NB4 (cell line): ENCODE measurements at regions not wholly inside any gene's neighbourhood (a gene's known extent, or its start where the extent isn't known, plus 50 kb on each side); places are given as distances from the start of the nearest gene placed in this dataset.

Experiments
- DNase-seq: peaks from one replicate; pipeline ENCODE4 v3.0.0; 2010; ENCODE audit warnings: low read depth
- H3K4me3 ChIP-seq: one replicate; pipeline ENCODE4 v1.5.1; 2011; ENCODE audit warnings: mild to moderate bottlenecking, low read depth, low read length, moderate library complexity
- CTCF ChIP-seq: IDR thresholded peaks from one replicate; pipeline ENCODE4 v1.5.1; 2012; ENCODE audit warnings: low read depth, low read length
- MYC ChIP-seq: IDR thresholded peaks from 2 replicates; pipeline ENCODE4 v1.6.1; 2011; ENCODE audit warnings: low read depth, low read length
- POLR2A ChIP-seq: IDR thresholded peaks from 2 replicates; pipeline ENCODE4 v1.6.1; 2011; ENCODE audit warnings: mild to moderate bottlenecking; ENCODE audit not compliant: insufficient read length; ENCODE audit errors: extremely low read depth
- TF ChIP-seq, protein P1 (sequence below): IDR thresholded peaks from 2 replicates; pipeline ENCODE4 v1.6.1; 2011; ENCODE audit warnings: low read depth, low read length

DNA sequence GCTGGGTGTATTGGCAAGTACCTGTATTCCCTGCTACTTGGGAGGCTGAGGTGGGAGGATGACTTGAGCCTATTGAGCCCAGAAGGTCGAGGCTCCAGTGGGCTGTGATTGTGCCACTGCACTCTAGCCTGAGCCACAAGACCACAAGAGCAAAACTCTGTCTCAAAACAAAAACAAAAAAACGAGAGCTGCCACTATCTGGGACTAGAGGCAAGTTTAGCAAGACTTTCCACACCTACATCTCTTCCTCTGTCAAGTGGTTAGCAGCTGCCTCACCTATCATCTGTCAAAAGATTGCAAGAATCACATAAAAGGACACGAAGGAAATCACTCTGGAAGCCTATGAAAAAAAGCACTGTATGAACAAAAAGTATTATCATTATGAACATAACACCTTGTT is 55.2 kb upstream of the RIOK3 start:
- DNase-seq = no peak

DNA sequence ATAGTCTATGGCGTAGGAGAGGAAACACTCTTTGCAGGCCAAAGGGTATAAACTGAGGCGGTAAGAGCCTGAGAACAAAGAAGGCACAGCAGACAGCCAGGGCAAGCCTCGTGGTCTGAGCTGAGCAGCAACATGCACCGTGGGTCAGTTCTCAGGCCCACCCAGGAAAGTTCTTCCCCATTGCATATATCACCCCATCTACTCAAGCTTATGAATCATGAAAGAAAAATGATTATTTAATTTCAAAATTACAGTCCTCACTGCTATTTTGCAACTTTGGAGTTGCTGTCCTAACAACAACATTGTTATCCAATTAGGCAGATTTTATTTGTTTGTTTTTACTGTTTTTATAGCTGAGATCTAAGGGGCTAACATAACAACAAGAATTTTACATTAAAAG is 54.7 kb upstream of the RIOK3 start:
- H3K4me3 ChIP-seq = no peak overlapping the region
- TF ChIP-seq MYC (no peak), CTCF (no peak), POLR2A (no peak)
- TF ChIP-seq, protein P1, sequence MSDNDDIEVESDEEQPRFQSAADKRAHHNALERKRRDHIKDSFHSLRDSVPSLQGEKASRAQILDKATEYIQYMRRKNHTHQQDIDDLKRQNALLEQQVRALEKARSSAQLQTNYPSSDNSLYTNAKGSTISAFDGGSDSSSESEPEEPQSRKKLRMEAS = no peak
- no peak for DNase-seq

More for the DNA sequence above, 55.2 kb upstream of the RIOK3 start:
- no peak overlapping the region for H3K4me3 ChIP-seq
- TF ChIP-seq MYC (no peak), CTCF (no peak), POLR2A (no peak)
- TF ChIP-seq, protein P1 = no peak

DNA sequence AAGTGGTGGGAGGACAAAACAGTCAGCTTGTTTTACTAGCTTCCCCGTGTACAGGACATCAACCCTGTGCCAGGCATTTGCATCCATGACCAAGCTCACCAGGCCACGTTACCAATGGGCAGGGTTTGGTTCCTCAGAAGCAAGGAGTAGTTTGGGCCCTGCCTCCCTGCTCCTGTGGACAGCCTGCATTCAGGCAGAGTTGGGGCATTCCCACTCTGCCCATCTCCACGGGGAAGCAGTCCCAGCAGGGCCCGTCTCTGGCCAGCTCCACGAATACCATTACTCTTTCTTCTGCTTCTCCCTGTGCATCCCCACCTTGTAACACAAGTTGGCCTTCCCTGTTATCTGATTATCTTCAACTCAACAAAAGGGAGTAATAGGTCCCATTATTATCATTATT is 54.0 kb upstream of the RIOK3 start:
- no peak for DNase-seq
- no peak overlapping the region for H3K4me3 ChIP-seq
- TF ChIP-seq, protein P1 = no peak
- TF ChIP-seq POLR2A (no peak), CTCF (no peak), MYC (no peak)

DNA sequence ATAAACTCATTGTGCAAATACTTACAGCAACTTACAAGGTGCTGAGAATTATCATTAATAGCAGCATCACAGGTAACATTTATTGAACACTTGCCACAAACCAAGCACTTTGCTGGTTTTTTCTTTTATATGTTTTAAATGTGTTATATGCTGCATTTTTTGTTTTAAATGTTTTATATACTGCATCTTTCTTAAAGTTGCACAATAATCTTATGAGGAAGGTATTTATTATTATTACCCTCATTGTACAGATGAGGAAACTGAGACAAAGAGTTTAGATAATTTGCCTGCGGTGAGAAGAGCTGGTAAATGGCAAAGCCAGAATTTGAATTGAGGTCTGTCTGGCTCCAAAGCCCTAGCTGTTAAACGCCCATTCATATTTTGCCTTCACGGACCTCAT is 52.2 kb upstream of the RIOK3 start:
- TF ChIP-seq MYC = no peak
- TF ChIP-seq POLR2A = no peak
- no peak for TF ChIP-seq CTCF
- TF ChIP-seq, protein P1 = no peak
- no peak for DNase-seq
- H3K4me3 ChIP-seq = no peak overlapping the region

- DNase-seq = no peak
- TF ChIP-seq MYC = no peak
- no peak for TF ChIP-seq CTCF
- TF ChIP-seq, protein P1 = no peak
- TF ChIP-seq POLR2A = no peak
- no peak overlapping the region for H3K4me3 ChIP-seq
These were observed 51.4 kb upstream of the RIOK3 start for GRCh38 chr18:23401400-23402347.
